HTR-8/SVneo (cell line): ENCODE measurements at regions not wholly inside any gene's neighbourhood (a gene's known extent, or its start where the extent isn't known, plus 50 kb on each side); places are given as distances from the start of the nearest gene placed in this dataset.
"Not testable (repeated sequence)": the region's sequence is repeated elsewhere in the genome, so short reads cannot be mapped to it uniquely, and the experiment has no call there.

Experiments
- DNase-seq: peaks from one replicate; pipeline ENCODE4 v3.0.0; 2011; ENCODE audit warnings: low spot score, mixed read lengths; ENCODE audit not compliant: insufficient read length
- FAIRE-seq: peaks from 2 replicates; lab custom pipeline; 2011; peaks lifted over from hg19 to GRCh38; lab: Jason Lieb, UNC

- FAIRE-seq = no peak
- DNase-seq = peak; percentile 10
These were observed 839.4 kb upstream of the ADAMTS5 start for GRCh38 chr21:27806281-27806680.

GRCh38 chr21:27805696-27806095 is 838.8 kb upstream of the ADAMTS5 start:
- DNase-seq = no peak
- FAIRE-seq = no peak

DNA sequence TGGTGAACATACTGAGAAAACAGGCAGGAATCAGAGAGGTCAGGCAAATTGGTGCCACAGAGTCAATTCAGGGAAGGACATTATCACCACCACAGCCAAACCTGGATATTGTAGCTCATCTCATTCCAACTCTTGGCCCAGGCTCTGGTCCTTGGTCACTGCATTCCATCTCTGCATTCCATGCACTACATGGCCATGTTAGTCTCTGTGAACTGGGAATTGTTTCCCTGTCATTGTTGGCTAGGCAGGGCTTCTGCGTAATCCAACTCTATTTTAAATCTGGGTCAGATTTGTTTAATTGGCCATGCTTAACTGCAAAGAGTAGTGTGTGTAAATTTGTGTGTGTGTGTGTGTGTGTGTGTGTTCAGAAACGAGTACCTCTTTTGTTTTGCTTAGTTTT is 837.6 kb upstream of the ADAMTS5 start:
- no peak for FAIRE-seq

GRCh38 chr21:27803571-27803970 is 836.7 kb upstream of the ADAMTS5 start:
- DNase-seq (no peak), FAIRE-seq (no peak)

More for the DNA sequence above, 837.6 kb upstream of the ADAMTS5 start:
- DNase-seq = no peak

DNA sequence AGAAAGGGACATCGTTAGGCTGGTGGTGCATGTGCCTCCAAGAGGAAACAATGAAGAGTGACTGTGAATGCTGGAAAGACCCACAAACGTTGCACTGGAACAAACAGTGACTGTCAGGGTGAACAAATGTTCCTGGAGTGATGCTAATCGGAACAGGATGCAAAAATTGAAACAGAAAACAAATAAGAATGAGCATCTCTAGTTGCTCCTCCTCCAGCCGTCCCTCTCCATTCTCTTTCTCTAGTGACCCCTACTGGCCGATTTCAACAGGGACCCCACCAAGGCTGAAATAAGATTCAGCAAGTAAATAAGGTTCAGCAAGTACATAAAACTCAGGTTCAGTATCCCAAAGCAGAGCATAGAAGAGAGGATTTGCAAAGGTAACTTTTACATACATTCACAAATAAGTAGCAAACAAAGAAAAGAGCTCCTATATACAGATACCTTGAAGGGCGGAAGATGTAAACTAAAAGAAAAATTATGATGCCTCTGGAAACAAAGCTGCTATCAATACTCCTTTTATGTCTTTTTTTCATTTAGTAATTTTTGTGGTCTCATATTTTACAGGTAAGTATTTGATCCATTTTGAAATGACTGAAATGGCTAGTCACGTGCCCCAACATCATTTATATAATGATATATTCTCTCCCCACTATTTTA is 836.1 kb upstream of the ADAMTS5 start:
- DNase-seq = peak; percentile 23
- no peak for FAIRE-seq

DNA sequence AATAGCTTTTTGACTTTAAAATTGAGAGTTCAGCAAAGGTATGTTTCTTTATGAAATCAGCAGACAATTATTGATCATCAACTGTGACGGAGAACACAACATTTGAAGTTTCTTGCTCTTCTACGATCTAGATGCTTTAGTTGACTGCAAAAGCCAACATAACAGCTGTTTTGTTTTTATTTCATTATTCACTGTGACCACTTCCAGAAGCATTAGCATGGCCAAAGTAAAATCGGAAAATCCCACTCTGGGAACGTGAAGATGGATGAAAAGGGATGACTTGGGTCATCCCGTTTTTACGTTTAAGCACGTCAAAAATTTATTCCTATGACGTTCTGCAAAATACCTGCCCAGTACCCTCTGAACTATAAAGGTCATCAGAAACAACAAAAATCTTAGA is 833.0 kb upstream of the ADAMTS5 start:
- no peak for DNase-seq
- no peak for FAIRE-seq

GRCh38 chr21:27796106-27796505 is 829.2 kb upstream of the ADAMTS5 start:
- no peak for DNase-seq
- no peak for FAIRE-seq

DNA sequence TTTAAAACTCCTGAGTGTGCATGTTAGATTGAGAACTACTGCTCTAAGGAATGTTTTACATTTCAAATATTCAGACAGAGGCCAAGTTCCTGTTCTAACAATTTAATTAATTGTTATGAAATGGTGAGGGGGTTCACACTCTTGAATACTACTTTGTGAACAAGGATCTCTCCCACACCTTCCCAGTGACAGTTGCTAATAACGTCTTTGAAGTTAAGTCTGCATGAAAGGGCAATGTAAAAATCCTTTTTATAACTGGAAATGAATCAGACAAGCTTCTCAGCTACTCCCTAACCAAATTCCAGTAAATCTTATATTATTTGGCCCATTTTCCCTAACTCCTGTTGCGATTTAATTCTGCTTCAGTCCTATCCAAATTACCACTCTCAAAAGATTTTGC is 828.5 kb upstream of the ADAMTS5 start:
- FAIRE-seq = no peak
- DNase-seq = no peak

- FAIRE-seq (no peak), DNase-seq (no peak)
These were observed 827.0 kb upstream of the ADAMTS5 start for GRCh38 chr21:27793901-27794300.

DNA sequence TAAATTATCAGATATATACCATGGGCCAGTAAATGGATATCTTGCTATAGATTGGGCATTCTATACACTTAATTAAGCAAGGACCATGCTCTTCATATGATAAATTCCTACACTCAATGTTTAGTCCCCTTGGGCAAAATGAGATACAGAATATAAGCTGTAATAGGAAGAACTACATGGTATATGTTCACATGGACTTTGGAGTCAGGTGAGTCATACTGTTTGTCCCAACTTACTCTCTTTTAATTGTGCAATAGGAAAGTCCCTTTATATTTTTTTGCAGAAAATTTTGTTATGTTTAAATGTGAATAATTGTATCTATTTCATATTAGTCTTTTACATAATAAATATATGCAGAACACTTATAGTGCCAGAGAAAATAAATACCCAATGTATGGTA is 820.2 kb upstream of the ADAMTS5 start:
- DNase-seq (no peak), FAIRE-seq (no peak)

- FAIRE-seq (no peak), DNase-seq (no peak)
These were observed 812.7 kb upstream of the ADAMTS5 start for GRCh38 chr21:27779606-27780005.

DNA sequence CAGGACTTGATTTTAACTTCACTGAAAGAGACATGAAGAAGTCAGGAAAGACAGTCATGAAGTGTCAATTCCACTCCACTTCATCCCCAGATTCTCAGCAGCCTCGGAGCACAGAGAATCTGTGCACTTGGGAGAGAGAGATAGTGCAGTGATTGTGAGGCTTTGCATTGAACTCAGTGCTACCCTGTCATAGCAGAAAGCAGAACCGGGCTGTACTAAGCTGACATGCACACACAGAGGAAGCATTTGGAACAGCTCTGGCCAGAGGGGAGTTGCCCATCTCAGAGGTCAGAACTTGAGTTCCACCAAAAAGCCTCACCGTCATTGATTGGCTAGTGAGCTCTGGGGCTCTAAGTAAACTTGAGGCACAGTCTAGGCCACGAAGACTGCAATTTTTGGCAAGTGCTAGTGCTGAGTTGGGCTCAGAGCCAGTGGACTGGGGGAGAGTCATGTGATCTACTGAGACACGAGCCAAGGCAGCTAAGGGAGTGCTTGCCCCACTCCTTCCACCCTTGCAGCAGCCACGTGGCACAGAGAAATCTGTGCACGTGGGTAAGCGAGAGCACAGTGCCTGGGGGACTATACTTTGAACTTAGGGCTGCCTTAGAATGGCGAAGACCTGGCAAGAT is 810.2 kb upstream of the ADAMTS5 start:
- no peak for DNase-seq
- no peak for FAIRE-seq

- FAIRE-seq (no peak), DNase-seq (no peak)
These were observed 805.9 kb upstream of the ADAMTS5 start for GRCh38 chr21:27772816-27773215.

GRCh38 chr21:27771938-27772483 is 805.1 kb upstream of the ADAMTS5 start:
- DNase-seq (no peak), FAIRE-seq (no peak)

- DNase-seq (no peak), FAIRE-seq (no peak)
These were observed 802.9 kb upstream of the ADAMTS5 start for GRCh38 chr21:27769763-27770162.

DNA sequence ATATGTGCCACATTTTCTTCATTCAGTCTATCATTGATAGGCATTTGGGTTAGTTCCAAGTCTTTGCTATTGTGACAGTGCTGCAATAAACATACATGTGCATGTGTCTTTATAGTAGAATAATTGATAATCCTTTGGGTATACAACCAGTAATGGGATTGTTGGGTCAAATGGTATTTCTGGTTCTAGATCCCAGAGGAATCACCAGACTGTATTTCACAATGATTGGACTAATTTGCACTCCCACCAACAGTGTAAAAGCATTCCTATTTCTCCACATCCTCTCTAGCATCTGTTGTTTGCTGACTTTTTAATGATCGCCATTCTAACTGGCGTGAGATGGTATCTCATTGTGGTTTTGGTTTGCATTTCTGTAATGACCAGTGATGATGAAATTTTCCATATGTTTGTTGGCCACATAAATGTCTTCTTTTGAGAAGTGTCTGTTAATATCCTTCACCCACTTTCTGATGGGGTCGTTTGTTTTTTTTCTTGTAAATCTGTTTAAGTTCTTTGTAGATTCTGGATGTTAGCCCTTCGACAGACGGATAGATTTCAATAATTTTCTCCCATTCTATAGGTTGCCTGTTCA is 801.3 kb upstream of the ADAMTS5 start:
- not testable (repeated sequence) for FAIRE-seq, DNase-seq

DNA sequence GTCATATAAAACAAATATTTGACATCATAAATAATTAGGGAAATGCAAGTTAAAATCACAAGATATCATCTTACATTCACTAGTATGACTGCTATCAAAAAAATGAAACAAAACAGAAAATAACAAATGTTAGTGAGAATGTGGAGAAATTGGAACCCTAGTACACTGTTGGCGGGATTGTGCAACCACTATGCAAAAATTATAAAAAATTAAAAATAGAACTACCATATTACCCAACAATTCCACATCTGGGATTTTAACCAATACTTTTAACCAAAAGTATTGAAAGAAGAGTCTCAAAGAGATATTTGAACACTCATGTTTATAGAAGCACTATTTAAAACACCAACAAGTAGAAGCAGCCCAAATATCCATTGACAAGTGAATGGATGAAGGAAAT is 797.2 kb upstream of the ADAMTS5 start:
- no peak for FAIRE-seq
- DNase-seq = no peak

- FAIRE-seq = no peak
These were observed 794.7 kb upstream of the ADAMTS5 start for GRCh38 chr21:27761623-27762022.

GRCh38 chr21:27759820-27760219 is 792.9 kb upstream of the ADAMTS5 start:
- FAIRE-seq (no peak), DNase-seq (no peak)

More at GRCh38 chr21:27761623-27762022, 794.7 kb upstream of the ADAMTS5 start:
- no peak for DNase-seq

DNA sequence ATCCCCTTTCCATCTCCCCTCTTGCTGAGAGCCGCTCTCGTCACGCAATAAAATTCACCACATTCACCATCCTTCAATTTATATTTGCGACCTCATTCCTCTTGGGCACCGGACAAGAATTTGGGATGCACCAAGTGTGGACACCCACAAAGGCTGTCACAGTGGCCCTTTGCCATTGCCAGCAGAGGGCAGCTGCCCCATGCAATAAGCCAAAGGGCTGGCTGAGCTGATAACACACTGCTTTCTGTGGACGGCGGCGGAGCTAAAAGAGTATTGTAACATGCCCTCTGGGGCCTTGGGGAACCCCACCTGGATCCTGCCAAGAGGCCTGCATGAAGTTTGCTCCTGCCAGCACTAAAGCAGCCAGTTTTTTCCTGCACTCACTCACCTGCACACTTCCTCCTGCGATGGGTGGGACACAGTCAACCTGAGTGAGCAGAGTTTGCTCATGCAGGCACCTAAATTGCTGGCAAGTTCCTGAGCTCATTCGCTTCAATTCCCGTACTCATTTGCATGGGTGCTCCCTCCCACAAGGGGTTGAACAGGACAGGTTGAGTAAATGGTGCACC is 792.3 kb upstream of the ADAMTS5 start:
- DNase-seq (peak; percentile 17), FAIRE-seq (peak; percentile 72)

DNA sequence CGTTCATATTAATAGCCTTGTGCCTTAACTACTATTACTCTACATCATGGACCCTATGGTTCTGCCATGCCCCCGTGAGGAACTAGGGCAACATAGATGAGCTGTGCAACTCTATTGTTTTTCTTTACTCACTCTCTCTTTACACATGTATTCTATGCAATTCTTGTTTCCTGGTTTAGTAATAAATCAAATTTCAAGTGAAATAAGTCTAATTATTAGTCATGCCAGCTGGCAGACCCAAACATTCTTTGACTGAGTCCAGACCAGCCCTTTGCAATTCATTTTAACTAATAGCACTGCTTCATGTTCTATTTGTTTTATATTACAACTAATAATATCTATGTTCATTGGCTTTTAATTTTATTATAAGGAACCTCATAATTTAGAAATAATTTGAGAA is 789.3 kb upstream of the ADAMTS5 start:
- no peak for DNase-seq
- FAIRE-seq = no peak
